NCI-H1694 treated with DMSO at 0.1 percent for 48 hours (cell line): ENCODE measurements at regions not wholly inside any gene's neighbourhood (a gene's known extent, or its start where the extent isn't known, plus 50 kb on each side); places are given as distances from the start of the nearest gene placed in this dataset.
A peak's percentile ranks its signal among the peaks of the same experiment; 100 is the strongest.

Experiments used
- DNase-seq: peaks from one replicate; lab custom pipeline; 2025; lab: John Stamatoyannopoulos, UW

DNA sequence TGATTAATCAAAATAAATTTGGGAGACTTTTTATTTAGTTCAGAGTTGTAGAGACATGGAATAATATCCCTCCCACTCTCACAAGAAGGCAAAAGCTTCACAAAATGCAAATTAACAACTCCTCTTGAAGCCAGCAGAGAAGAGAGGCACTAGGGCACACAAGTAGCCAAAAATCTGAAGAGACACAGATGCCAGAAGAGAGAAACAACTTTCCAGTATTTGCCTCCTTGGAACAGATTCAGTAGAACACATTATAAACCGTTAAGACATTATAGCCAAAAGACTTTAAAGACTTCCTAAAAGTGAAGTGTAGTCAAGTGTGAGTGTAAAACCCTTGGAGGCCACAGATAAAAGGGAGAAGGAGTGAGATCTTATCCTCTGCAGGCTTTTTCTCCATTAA lies 1024.9 kb upstream of the ADGRL3 start:
- DNase-seq, result no peak

DNA sequence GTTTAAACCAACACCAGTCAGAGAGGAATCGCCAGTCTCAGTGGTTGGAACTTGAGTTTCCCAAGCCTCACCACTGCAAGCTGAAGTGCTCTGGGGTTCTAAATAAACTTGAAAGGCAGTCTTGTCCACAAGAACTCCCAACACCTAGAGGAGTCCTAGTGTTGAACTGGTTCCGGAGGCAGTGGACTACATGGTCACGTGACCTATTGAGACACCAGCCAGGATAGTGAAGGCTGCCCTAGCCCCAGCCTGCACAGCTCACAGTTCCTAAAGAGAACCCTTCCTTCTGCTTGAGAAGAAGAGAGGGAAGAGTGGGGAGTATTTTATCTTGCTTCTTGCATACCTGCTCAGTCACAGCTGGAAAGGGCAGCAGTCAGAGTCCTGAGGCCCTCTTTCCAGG lies 1012.7 kb upstream of the ADGRL3 start:
- DNase-seq, result no peak

DNA sequence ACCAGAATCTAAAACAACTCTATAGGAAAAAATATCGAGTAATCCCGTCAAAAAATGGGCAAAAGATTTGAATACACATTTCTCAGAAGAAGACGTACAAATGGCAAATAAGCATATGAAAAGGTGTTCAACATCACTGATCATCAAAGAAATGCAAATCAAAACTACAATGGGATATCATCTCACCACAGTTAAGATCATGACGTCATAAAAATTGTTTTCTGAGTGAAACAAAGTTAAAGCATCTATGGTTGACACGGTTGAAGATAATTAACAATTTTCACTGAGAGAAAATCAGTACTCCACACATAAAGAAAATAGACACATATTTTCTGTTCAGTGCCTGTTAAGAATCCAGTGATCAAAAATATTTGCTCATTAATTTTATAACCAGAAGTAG lies 1010.8 kb upstream of the ADGRL3 start:
- no peak for DNase-seq

GRCh38 chr4:60194214-60194613 lies 1005.9 kb upstream of the ADGRL3 start:
- no peak for DNase-seq

GRCh38 chr4:60195256-60195655 lies 1004.9 kb upstream of the ADGRL3 start:
- DNase-seq, result no peak

DNA sequence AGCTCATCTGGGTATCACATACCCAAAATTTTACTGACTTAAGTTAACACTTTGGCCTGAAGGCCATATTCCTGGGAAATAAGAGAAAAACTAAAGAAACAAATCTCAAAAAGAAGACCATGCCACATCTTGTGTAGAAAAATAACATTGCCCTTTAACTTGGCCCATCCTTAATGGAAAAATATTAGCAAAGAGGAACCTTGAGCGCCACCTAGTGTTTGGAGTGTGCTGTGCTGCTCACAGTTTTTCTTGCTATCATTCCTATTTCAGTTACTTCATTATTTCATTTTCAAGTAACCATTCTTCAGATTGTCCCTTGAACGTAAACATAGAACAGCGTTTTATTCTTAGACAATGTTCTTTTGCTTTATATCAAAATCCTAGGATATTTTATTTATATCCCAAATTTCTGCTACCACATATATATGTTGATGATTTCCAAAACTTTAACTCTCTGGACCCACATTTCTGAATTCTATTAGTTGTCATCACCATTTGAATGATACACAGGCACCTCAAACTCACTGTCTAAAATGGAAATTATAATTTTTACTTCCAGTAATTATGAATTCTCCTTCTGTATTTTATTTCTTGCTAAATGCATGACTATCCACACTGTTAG lies 999.0 kb upstream of the ADGRL3 start:
- peak; percentile 40 for DNase-seq

- DNase-seq, result no peak
Observed at GRCh38 chr4:60209588-60209987, 990.5 kb upstream of the ADGRL3 start.

DNA sequence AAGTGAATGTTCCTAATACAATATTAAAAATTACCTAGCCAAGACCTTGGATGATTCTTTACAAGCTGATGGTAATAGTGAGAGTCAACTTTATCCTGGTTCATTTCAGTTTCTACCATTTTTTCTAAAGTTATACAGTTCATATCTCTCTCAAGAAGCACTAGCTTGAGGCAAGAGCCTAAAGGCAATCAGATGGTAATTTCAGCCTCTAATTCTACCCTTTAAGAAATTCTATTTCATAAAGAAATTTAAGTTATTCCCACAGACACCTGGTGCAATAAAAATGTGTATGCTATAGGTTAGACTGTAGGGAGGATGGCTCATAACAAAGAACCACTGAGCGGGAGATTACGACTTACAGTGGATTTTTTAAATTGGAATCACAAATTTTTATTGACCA lies 984.2 kb upstream of the ADGRL3 start:
- DNase-seq, result no peak

DNA sequence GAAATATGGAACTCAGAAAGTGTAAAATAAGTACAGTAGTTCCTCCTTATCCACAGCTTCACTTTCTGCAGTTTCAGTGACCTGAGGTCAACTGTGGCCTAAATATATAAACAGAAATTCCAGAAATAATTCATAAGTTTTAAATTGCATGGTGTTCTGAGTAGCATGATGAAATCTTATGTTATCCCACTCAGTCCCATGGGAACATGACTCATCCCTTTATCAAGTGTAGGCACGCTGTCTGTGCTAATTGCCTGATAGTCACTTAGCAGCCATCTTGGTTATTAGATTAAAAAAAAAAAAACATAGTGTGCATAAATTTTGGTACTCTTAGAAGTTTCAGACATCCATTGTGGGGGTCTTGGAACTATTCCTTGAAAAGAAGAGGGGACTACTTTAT lies 983.4 kb upstream of the ADGRL3 start:
- no peak for DNase-seq

- no peak for DNase-seq
Observed at GRCh38 chr4:60221866-60222265, 978.3 kb upstream of the ADGRL3 start.

DNA sequence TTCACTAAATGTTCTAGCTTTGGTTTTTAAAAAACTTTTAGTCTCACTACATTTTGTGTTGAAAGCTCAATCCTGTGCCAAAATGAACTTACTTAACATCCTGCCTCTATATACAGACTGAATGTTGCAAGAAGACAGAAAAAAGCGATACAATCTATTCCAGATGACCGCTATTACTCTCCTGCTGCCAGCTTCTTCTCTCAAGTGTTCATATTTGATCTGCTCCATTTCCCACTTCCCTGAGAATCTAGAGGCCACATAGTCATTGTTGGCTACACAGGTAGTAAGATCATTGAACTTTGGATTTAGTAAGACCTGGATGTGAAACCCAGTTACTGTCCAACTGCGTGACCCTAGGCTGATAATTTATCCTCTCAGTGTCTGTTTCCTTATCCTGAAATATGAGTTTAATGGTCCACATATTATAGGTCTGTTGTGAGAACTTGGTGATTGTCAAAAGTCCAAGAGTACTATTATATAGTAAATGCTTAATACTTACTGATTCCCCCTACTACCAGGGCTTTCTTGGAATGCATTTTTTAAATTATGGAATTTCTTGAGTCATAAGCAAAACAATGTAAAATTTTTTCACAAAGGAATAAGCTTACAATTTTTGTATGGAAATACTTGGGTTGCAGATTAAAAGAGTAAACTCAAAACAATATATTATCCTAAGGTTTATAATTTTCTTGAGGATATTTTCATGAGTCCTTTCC lies 976.8 kb upstream of the ADGRL3 start:
- DNase-seq, result no peak

DNA sequence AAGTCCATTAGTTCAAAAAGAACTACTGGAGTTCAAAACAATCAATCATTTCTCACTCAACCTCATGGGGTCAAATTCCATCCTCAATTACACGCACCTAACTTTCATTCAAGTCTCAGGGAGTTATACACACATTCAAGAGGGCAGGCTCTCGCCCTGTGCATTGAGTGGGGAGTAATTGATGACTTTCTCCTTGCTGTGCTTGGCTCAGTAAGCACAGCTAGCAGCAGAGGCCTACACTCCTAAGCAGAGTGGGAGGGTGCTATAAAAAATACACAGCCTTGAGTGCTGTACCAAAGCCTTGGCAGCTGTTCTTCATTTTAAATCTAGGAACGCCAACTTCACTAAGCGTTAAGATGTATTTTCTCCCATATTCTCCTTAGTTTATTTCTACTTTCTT lies 958.3 kb upstream of the ADGRL3 start:
- no peak for DNase-seq

- no peak for DNase-seq
Observed at GRCh38 chr4:60249784-60250183, 950.3 kb upstream of the ADGRL3 start.

DNA sequence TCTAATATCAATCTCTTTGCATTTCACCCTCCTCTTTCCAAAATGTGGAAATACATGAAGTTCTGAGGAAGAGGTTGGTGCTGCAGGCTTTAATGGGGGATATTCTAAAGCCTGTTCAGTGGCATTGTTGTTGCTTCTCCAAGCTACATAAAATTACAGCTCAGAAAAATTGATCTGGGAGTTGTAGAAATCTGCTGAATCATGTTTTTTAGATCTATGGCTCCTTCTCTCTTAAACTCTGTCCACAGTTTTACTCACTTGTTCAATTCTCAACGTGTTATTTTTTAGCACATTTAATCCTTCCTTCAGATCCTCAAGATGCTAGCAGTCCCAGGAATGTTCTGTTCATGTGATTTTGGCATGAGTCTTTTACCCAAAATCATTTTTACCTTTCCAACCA lies 949.5 kb upstream of the ADGRL3 start:
- no peak for DNase-seq

DNA sequence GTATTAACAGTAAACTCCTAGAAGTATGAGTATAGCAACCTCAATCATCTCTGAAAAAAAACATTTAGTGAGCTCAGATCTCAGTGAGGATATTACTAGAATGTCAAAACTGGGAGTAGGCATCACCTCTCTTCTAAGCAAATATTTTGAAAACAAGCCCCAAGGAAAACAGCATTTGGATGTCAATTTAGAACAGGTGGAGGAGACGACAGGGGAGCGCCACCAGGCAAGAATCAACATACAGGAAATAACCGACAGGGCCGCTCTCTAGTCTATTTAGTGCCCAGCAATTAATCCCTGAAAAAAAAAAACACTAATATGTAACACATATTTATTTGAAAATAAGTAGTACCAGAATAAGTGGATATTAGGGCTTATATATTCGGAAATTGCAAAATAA lies 940.3 kb upstream of the ADGRL3 start:
- no peak for DNase-seq

GRCh38 chr4:60266505-60266904 lies 933.6 kb upstream of the ADGRL3 start:
- DNase-seq, result no peak

- DNase-seq, result no peak
Observed at GRCh38 chr4:60296386-60296785, 903.7 kb upstream of the ADGRL3 start.

GRCh38 chr4:60313611-60314178 lies 886.4 kb upstream of the ADGRL3 start:
- DNase-seq, result no peak

GRCh38 chr4:60314416-60314815 lies 885.7 kb upstream of the ADGRL3 start:
- no peak for DNase-seq

DNA sequence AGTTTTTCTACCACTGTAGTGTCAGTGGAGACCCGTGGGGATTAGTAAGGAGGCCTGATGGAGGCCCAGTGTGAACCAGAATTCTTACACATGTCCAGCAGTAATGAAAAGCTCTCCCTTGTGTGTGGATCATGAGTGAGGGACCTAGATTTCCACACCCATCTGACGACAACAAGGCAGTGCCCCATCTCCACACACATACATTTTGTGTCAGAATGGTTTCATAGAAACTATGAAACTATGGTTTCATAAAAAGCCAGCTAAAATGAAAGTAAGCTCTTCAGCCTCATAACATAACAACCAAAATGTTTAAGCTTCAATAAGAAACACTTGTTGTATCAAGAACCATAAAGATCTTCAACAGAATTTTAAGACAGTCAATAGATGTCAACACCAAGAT lies 884.5 kb upstream of the ADGRL3 start:
- DNase-seq, result no peak

- DNase-seq, result no peak
Observed at GRCh38 chr4:60326735-60327134, 873.4 kb upstream of the ADGRL3 start.

GRCh38 chr4:60327651-60328050 lies 872.5 kb upstream of the ADGRL3 start:
- DNase-seq, result no peak

GRCh38 chr4:60344908-60345307 lies 855.2 kb upstream of the ADGRL3 start:
- no peak for DNase-seq

GRCh38 chr4:60345392-60345791 lies 854.7 kb upstream of the ADGRL3 start:
- DNase-seq, result no peak
